ENCODE measurements at regions not wholly inside any gene's neighbourhood (a gene's known extent, or its start where the extent isn't known, plus 50 kb on each side); places are given as distances from the start of the nearest gene placed in this dataset.

- TF ChIP-seq CTCF (IDR thresholded peaks at IDR 0.05) (no peak), POLR2A (IDR thresholded peaks at IDR 0.05) (no peak)
These were observed 120.0 kb upstream of the RRP15 start for GRCh38 chr1:218164930-218165700.
